ENCODE measurements at regions not wholly inside any gene's neighbourhood (a gene's known extent, or its start where the extent isn't known, plus 50 kb on each side); places are given as distances from the start of the nearest gene placed in this dataset.
"Not testable (repeated sequence)": the region's sequence is repeated elsewhere in the genome, so short reads cannot be mapped to it uniquely, and the experiment has no call there.

GRCh38 chr15:85292583-85292982, 87.8 kb upstream of the AKAP13 start:
- TF ChIP-seq CTCF, POLR2A (IDR thresholded peaks at IDR 0.05): not testable (repeated sequence)
